GM20000 (cell line): ENCODE measurements at regions not wholly inside any gene's neighbourhood (a gene's known extent, or its start where the extent isn't known, plus 50 kb on each side); places are given as distances from the start of the nearest gene placed in this dataset.

Source experiments
- DNase-seq: peaks from one replicate; pipeline ENCODE4 v3.0.0; 2012; ENCODE audit warnings: low spot score
- TF ChIP-seq, protein P1 (sequence below): IDR thresholded peaks from 2 replicates; pipeline ENCODE4 v1.5.1; 2012; ENCODE audit warnings: mild to moderate bottlenecking, control low read depth; ENCODE audit errors: extremely low read depth, missing control alignments

DNA sequence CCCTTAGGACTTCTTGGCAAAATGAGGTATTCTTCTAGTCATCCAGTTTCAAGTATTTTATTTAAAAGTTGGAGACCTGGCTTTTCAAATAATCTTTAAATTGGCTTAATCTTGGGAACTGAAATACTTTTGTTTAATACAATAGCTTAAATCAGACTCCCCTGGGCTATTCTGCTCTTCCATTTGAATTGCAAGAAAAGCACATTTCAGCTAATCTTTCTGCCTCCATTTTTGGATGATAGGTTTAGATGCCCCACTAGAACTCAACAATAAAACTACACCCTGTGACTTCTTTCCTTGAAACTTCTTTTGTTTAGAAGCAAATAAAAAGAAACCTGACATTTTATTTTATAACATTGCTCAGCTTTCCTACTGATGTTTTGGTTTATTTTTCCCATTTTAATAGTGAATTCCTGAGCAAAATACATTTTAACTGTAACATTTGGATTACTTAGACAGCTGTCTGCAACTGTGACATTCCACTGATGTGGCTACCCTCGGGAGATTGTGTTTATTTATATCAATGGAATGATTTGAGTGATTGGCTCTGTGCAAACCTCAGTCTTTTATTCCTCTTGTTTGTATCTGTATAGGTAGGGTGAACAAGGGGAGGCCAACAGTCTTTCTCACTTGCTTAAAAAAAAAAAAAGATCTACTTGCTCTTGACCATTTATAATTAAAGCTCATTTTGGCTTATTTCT lies 1045.8 kb upstream of the CNTN5 start:
- no peak for DNase-seq
- TF ChIP-seq, protein P1, sequence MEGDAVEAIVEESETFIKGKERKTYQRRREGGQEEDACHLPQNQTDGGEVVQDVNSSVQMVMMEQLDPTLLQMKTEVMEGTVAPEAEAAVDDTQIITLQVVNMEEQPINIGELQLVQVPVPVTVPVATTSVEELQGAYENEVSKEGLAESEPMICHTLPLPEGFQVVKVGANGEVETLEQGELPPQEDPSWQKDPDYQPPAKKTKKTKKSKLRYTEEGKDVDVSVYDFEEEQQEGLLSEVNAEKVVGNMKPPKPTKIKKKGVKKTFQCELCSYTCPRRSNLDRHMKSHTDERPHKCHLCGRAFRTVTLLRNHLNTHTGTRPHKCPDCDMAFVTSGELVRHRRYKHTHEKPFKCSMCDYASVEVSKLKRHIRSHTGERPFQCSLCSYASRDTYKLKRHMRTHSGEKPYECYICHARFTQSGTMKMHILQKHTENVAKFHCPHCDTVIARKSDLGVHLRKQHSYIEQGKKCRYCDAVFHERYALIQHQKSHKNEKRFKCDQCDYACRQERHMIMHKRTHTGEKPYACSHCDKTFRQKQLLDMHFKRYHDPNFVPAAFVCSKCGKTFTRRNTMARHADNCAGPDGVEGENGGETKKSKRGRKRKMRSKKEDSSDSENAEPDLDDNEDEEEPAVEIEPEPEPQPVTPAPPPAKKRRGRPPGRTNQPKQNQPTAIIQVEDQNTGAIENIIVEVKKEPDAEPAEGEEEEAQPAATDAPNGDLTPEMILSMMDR, result no peak

DNA sequence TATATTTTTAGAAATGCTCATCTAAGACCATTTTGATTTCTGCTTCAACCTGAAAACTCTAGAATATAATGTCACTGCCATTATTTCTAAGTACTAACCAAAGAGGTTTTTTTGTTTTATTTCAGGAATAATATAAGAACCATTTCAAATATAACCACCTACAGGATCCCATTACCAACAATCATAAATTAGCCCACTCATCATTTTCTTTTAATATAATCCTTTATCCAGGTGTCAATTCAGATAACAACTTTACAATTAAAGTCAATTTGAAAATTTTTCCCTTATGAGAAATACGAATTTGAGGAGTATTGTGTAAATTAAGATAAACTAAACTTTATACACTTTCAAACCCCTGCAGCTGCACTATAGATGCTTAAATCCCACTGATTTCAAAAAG lies 1043.0 kb upstream of the CNTN5 start:
- no peak for DNase-seq
- TF ChIP-seq, protein P1, result no peak

DNA sequence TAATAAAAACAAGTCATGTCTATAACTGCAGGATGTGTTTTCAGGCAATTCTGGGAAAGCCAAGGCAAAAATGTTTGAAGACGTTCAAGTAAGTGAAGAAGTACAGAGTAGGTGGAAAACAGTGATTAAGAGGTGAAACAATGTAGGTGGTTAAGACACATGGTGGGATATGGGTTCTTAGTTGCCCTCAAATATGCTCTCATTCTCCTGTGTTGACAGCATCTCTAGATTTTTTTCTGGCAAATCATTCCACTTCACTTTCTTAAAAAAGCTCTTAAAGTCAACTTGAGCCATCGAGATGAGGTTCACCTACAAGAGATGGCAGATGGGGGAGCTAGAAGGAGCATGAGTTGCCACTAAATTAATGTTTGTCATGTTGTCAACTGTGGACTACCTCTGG lies 1041.0 kb upstream of the CNTN5 start:
- DNase-seq, result no peak
- TF ChIP-seq, protein P1, result no peak

DNA sequence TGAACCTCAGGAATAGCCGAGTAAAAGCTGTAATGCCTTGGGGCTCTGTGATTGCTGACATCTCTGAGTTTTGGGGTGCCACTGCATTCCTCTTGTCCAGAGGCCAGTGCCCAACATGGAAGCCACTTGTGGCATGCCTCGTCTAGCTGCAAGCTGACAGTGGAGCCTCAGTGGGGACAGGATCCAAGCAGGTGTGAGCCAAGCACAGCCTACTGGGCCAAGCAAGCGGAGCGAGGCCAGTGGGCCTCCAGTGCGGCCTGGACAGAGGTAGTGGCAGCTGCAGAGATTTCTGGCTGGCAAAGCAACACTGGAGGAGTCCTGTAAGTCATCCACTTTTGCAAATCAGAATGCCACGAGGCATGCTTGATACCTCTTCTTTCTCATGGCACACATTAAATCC lies 1038.2 kb upstream of the CNTN5 start:
- TF ChIP-seq, protein P1, result no peak
- DNase-seq, result no peak

DNA sequence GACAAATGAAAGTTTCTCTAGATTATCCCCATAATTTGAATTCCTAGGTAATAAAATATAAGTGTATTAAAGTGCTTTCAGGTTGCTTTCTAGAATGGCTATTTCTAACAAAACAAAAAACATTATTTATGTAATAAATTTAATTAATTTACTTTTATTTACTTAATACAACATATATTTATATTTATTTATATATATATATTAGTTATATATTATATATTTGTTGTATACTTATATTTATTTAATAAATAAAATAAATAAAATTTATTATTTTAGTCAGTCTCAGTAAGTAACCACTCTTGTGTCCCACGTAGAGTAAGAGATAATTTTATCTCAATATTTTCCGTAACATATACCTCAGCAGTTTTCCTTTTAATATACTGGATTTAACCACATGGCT lies 1031.6 kb upstream of the CNTN5 start:
- DNase-seq, result no peak
- TF ChIP-seq, protein P1, result no peak

DNA sequence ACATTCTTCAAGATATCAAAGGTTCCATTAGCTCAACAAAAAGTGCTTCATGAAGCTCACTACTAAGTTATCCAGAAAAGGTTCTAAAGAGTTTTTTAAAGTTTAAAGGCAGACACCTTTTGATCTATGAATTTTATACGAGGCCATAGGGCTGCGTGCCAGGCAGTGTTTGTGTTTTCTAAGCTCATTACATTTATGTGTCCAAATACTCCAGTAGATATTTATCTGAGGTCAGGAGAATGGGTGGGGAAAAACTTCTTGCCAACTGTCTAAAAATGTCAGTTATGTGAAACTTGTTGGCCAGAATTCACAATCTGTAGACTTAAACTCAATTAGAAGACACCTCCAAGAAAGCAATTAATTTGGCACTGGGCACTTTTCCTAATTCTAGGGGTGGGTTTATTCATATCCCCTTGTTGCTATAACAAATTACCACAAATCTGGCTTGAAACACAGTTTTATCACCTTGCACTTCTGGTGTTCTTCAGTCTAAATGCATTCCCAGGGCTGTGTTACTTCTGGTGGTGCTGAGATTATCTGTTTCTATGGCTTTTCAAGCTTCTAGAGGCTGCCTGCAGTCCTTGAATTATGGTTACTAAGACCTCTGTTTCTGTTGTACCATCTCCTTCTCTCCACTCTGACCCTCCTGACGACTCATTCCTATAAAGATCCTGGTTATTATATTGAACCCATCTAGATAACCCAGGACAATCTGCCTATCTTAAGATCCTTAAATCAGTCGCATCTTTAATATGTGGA lies 1030.4 kb upstream of the CNTN5 start:
- DNase-seq, result no peak
- TF ChIP-seq, protein P1, result no peak

DNA sequence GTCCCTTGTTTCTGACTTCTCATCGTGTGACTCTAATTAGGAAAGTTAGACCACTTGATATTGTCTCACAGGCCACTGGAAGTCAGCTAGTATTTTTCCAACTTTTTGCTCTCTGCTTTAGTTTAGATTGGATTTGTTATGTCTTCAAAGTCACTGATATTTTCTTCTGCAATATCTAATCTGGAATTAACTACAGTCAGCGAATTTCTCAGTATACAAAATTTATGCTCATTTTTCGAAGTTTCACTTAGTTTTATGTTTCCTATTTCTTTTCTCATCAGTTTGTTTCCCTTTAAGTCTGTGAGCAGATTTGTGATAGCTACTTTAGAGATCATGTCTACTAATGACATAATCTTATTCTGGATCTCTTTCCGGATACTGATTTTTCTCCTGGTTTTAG lies 1027.2 kb upstream of the CNTN5 start:
- DNase-seq, result no peak
- TF ChIP-seq, protein P1, result no peak
